Subcutaneous abdominal adipose tissue (tissue), 5 donors: ENCODE measurements at regions not wholly inside any gene's neighbourhood (a gene's known extent, or its start where the extent isn't known, plus 50 kb on each side); places are given as distances from the start of the nearest gene placed in this dataset.

Experiments used
- H3K27ac ChIP-seq: one replicate; pipeline ENCODE4 v1.7.0; 2013; ENCODE audit warnings: low read depth, mild to moderate bottlenecking, inconsistent platforms, low read length, moderate library complexity
- H3K27me3 ChIP-seq, 5 donors: one replicate each; pipeline ENCODE4 v1.7.0; 2013; ENCODE audit warnings: low read length in 5 of 5, inconsistent platforms in 1 of 5; ENCODE audit not compliant: control insufficient read depth in 5 of 5, insufficient read depth in 4 of 5
- H3K36me3 ChIP-seq, 5 donors: one replicate each; pipeline ENCODE4 v1.7.0; 2013; ENCODE audit warnings: low read length in 5 of 5; ENCODE audit not compliant: control insufficient read depth in 5 of 5, insufficient read depth in 5 of 5
- H3K4me1 ChIP-seq, 5 donors: one replicate each; pipeline ENCODE4 v1.7.0; 2013; ENCODE audit warnings: low read length in 5 of 5, mild to moderate bottlenecking in 3 of 5, moderate library complexity in 1 of 5; ENCODE audit not compliant: control insufficient read depth in 5 of 5, insufficient read depth in 5 of 5
- H3K4me3 ChIP-seq, 5 donors: one replicate each; pipeline ENCODE4 v1.7.0; 2013; ENCODE audit warnings: low read length in 5 of 5, low read depth in 1 of 5
- H3K9ac ChIP-seq, 5 donors: one replicate each; pipeline ENCODE4 v1.7.0; 2013; ENCODE audit warnings: low read length in 5 of 5, mild to moderate bottlenecking in 4 of 5, moderate library complexity in 3 of 5
- H3K9me3 ChIP-seq, 5 donors: one replicate each; pipeline ENCODE4 v1.7.0; 2013; ENCODE audit warnings: low read length in 5 of 5; ENCODE audit not compliant: control insufficient read depth in 5 of 5
- donor health status: healthy.
- donor health status: healthy.
- donor health status: healthy.
- donor health status: healthy.
- donor health status: healthy.

- Histone ChIP-seq H3K4me1 (no peaks in the 10 kb centered on the region), H3K9me3 (no peaks in the 10 kb centered on the region), H3K36me3 (no peaks in the 10 kb centered on the region), H3K4me3 (no peak overlapping the region), H3K27ac (no peak overlapping the region), H3K27me3 (peaks cover 0 to 5% (median 0%) of the 10 kb centered on the region in 5 donors), H3K9ac (no peak overlapping the region)
These were observed 659.9 kb upstream of the SOX9 start for GRCh38 chr17:71460943-71461342.

GRCh38 chr17:71461498-71462169 lies 659.2 kb upstream of the SOX9 start:
- Histone ChIP-seq H3K9ac (no peak overlapping the region), H3K4me3 (no peak overlapping the region), H3K4me1 (no peaks in the 10 kb centered on the region), H3K27ac (no peak overlapping the region), H3K27me3 (peaks cover 0 to 5% (median 0%) of the 10 kb centered on the region in 5 donors), H3K36me3 (no peaks in the 10 kb centered on the region), H3K9me3 (no peaks in the 10 kb centered on the region)

DNA sequence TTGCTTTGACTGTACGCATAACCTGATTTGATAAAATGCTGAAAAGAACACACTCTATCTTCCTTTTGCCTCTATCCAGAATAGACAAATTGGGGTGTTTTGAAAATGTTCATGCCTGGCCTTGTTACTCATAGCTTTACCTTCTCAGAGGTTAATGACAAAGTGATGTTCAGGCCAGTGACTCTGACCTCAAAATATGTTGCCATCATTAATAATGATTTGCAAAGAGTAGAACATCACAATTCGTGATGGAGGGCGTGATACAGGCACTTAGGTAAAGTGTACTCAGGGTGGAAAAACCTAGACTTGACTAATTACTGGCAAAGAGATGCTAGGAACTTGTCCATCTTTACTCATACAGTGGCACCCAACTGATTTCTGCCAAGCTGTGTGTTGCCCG lies 656.6 kb upstream of the SOX9 start:
- Histone ChIP-seq H3K9ac (no peak overlapping the region), H3K27ac (no peak overlapping the region), H3K9me3 (no peaks in the 10 kb centered on the region)

GRCh38 chr17:71464751-71465150 lies 656.1 kb upstream of the SOX9 start:
- no peak overlapping the region for H3K4me3 ChIP-seq
- H3K36me3 ChIP-seq, result no peaks in the 10 kb centered on the region
- peaks cover 0 to 5% (median 0%) of the 10 kb centered on the region in 5 donors for H3K27me3 ChIP-seq
- H3K9me3 ChIP-seq, result no peaks in the 10 kb centered on the region
- H3K27ac ChIP-seq, result no peak overlapping the region
- H3K9ac ChIP-seq, result no peak overlapping the region
- no peaks in the 10 kb centered on the region for H3K4me1 ChIP-seq

More for the DNA sequence above, 656.6 kb upstream of the SOX9 start:
- Histone ChIP-seq H3K4me1 (no peaks in the 10 kb centered on the region), H3K36me3 (no peaks in the 10 kb centered on the region), H3K27me3 (peaks cover 0 to 5% (median 0%) of the 10 kb centered on the region in 5 donors), H3K4me3 (no peak overlapping the region)

- Histone ChIP-seq H3K4me1 (no peaks in the 10 kb centered on the region), H3K27me3 (peaks cover 0 to 5% (median 0%) of the 10 kb centered on the region in 5 donors), H3K9me3 (no peaks in the 10 kb centered on the region)
These were observed 653.1 kb upstream of the SOX9 start for GRCh38 chr17:71467719-71468118.

GRCh38 chr17:71470062-71470461 lies 650.8 kb upstream of the SOX9 start:
- no peaks in the 10 kb centered on the region for H3K36me3 ChIP-seq
- no peaks in the 10 kb centered on the region for H3K27me3 ChIP-seq
- no peak overlapping the region for H3K4me3 ChIP-seq
- no peaks in the 10 kb centered on the region for H3K4me1 ChIP-seq
- no peaks in the 10 kb centered on the region for H3K9me3 ChIP-seq
- no peak overlapping the region for H3K27ac ChIP-seq
- H3K9ac ChIP-seq, result no peak overlapping the region

More at GRCh38 chr17:71467719-71468118, 653.1 kb upstream of the SOX9 start:
- Histone ChIP-seq H3K9ac (no peak overlapping the region), H3K36me3 (no peaks in the 10 kb centered on the region), H3K4me3 (no peak overlapping the region), H3K27ac (no peak overlapping the region)

DNA sequence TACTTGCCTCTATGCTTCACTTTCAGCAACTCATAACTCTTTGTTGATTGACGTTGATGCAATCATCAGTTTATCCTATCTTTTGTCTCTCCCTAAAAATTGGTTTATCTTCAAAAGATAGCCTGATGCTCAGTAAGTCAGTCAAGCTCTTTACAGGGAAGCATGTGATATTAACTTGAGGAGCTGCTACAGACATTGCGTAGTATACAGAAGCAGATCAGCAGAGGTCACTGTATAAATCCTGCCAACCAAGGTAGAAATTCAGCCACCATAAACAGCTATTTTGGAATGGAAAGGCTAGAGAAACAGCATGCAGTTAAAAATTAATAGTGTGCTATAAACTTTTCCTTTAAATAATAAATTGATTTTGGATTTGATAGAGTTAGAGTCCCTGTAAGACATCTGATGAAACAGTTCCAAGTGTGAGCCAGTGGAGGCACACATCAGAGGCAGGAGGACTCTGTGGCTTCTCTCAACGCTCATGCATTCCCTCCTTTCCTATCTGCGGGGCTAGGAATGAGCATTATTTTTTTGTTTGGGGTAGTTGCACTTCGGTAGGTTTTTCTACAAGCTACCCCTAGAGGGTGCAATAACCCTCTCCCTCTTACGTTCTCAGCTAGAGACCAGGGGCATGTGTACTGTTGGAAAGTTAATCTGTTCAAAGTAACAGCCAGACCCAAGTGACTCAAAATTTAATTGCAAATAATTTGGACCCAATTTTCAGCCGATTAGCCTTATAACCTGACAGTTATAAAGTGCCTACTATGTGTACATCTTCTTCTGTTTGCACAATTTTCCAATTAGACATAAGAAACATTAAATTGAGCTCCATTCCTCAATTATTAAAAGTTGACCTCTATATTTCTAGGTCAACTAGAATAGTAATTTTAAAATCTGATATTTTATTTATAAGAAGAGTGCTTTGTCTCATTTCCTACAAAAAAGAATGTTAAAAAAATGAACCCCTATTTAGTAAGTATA lies 647.7 kb upstream of the SOX9 start:
- Histone ChIP-seq H3K27ac (no peak overlapping the region), H3K4me3 (no peak overlapping the region), H3K9ac (no peak overlapping the region), H3K36me3 (no peaks in the 10 kb centered on the region), H3K9me3 (no peaks in the 10 kb centered on the region), H3K4me1 (no peaks in the 10 kb centered on the region), H3K27me3 (no peaks in the 10 kb centered on the region)

DNA sequence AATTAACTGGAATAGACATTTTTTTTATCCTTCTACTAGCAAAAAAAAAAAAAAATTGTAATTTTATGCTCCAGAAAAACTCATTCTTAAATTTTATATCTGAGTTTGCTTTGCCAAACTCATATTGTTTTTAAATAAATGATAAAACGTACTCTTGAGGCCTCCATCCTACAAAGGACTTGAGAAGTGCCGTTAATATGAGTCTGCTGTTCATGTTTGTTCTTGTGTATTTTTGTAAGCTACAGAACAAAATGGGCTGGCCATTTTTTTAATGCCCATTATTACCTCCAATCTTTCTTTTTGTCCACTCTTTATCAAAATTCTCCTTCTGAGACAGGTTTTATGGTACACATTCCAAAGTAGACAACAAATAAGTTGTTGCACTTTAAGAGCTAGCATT lies 643.5 kb upstream of the SOX9 start:
- peaks cover 0 to 4% (median 0%) of the 10 kb centered on the region in 5 donors for H3K27me3 ChIP-seq
- H3K9me3 ChIP-seq, result no peaks in the 10 kb centered on the region
- no peaks in the 10 kb centered on the region for H3K4me1 ChIP-seq
- no peak overlapping the region for H3K9ac ChIP-seq
- no peak overlapping the region for H3K4me3 ChIP-seq
- H3K27ac ChIP-seq, result no peak overlapping the region
- no peaks in the 10 kb centered on the region for H3K36me3 ChIP-seq

- Histone ChIP-seq H3K27me3 (peaks cover 0 to 4% (median 0%) of the 10 kb centered on the region in 5 donors), H3K9ac (no peak overlapping the region), H3K27ac (no peak overlapping the region), H3K36me3 (no peaks in the 10 kb centered on the region), H3K4me3 (no peak overlapping the region), H3K9me3 (no peaks in the 10 kb centered on the region), H3K4me1 (no peaks in the 10 kb centered on the region)
These were observed 640.7 kb upstream of the SOX9 start for GRCh38 chr17:71480099-71480498.

DNA sequence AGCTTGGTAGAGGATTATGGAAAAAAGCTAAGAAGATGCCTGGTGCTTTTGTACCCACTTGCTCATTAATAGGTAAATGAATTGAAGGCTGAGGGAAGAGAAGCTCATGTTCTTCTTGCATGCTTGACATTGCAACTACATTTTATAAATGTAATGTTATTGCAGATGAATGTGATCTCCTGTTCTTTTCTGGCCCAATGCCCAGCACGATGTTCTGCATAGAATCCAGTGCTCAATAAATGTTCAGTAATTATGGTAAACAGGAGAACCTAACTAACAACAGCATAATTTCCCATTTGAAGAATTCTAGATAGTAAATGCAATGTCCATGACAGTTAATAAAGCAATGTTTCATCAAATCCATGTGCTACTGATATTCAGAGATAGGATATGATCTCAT lies 638.2 kb upstream of the SOX9 start:
- Histone ChIP-seq H3K27me3 (peaks cover 0 to 4% (median 0%) of the 10 kb centered on the region in 5 donors), H3K9me3 (no peaks in the 10 kb centered on the region), H3K4me1 (no peaks in the 10 kb centered on the region), H3K27ac (no peak overlapping the region), H3K4me3 (no peak overlapping the region), H3K9ac (no peak overlapping the region), H3K36me3 (no peaks in the 10 kb centered on the region)
